HEK293 (cell line): ENCODE measurements at regions not wholly inside any gene's neighbourhood (a gene's known extent, or its start where the extent isn't known, plus 50 kb on each side); places are given as distances from the start of the nearest gene placed in this dataset.

Source experiments
- CTCF ChIP-seq: fragments of 450-650 bp; formaldehyde crosslinking; IDR thresholded peaks from 2 replicates; pipeline ENCODE4 v1.5.1; 2016; ENCODE audit warnings: missing biosample characterization, missing genetic modification characterization
- MYNN ChIP-seq: fragments of 450-650 bp; formaldehyde crosslinking; IDR thresholded peaks from 2 replicates; pipeline ENCODE4 v1.5.1; 2016; ENCODE audit warnings: missing biosample characterization, missing genetic modification characterization, borderline replicate concordance
- REST ChIP-seq: fragments of 450-650 bp; formaldehyde crosslinking; IDR thresholded peaks from 2 replicates; pipeline ENCODE4 v1.5.1; 2016; ENCODE audit warnings: missing biosample characterization, missing genetic modification characterization
- YY2 ChIP-seq: fragments of 450-650 bp; formaldehyde crosslinking; IDR thresholded peaks from 2 replicates; pipeline ENCODE4 v1.5.1; 2016; ENCODE audit warnings: missing biosample characterization, missing genetic modification characterization
- ZBTB7A ChIP-seq: fragments of 450-650 bp; formaldehyde crosslinking; IDR thresholded peaks from 2 replicates; pipeline ENCODE4 v1.5.1; 2016; ENCODE audit warnings: low read depth, missing biosample characterization, missing genetic modification characterization
- ZNF121 ChIP-seq: fragments of 450-650 bp; formaldehyde crosslinking; IDR thresholded peaks from 2 replicates; pipeline ENCODE4 v1.5.1; 2016; ENCODE audit warnings: missing biosample characterization, missing genetic modification characterization
- ZNF23 ChIP-seq: fragments of 450-650 bp; formaldehyde crosslinking; IDR thresholded peaks from 2 replicates; pipeline ENCODE4 v1.5.1; 2016; ENCODE audit warnings: missing biosample characterization, missing genetic modification characterization, borderline replicate concordance
- ZNF248 ChIP-seq: fragments of 450-650 bp; formaldehyde crosslinking; IDR thresholded peaks from 2 replicates; pipeline ENCODE4 v1.5.1; 2017; ENCODE audit warnings: missing biosample characterization, missing genetic modification characterization
- ZNF274 ChIP-seq, 2 experiments: fragments of 200-500 bp in 1 of 2; fragments of 450-650 bp in 1 of 2; sonication (Bioruptor generic) in 1 of 2; formaldehyde crosslinking in 1 of 2; IDR thresholded peaks; 2 replicates each; pipeline versions ENCODE4 v1.5.1 to v1.6.1; 2014 to 2016; ENCODE audit warnings: borderline replicate concordance in 1 of 2, inconsistent platforms in 1 of 2, low read length in 1 of 2, missing biosample characterization in 1 of 2, missing genetic modification characterization in 1 of 2
- ZNF560 ChIP-seq: fragments of 450-650 bp; formaldehyde crosslinking; IDR thresholded peaks from 2 replicates; pipeline ENCODE4 v1.5.1; 2017; ENCODE audit warnings: missing biosample characterization, missing genetic modification characterization, borderline replicate concordance
- ZNF670 ChIP-seq: fragments of 450-650 bp; formaldehyde crosslinking; IDR thresholded peaks from 2 replicates; pipeline ENCODE4 v1.5.1; 2016; ENCODE audit warnings: missing biosample characterization, missing genetic modification characterization, low read depth
- ZNF776 ChIP-seq: fragments of 450-650 bp; formaldehyde crosslinking; IDR thresholded peaks from 2 replicates; pipeline ENCODE4 v1.5.0; 2017; ENCODE audit warnings: missing biosample characterization, missing genetic modification characterization, borderline replicate concordance
- TF ChIP-seq, protein P1 (sequence below): fragments of 450-650 bp; formaldehyde crosslinking; IDR thresholded peaks from 2 replicates; pipeline ENCODE4 v1.5.1; 2016; ENCODE audit warnings: missing biosample characterization, missing genetic modification characterization

- TF ChIP-seq YY2 (no peak), ZNF274 (IDR thresholded peaks at IDR 0.05; ENCODE audit: low read length) (no peak), ZNF274 (tag by site-specific recombination; IDR thresholded peaks at IDR 0.05; ENCODE audit: borderline replicate concordance) (no peak), MYNN (tag by site-specific recombination) (no peak), CTCF (tag by site-specific recombination) (no peak), ZNF23 (tag by site-specific recombination) (no peak), ZNF248 (tag by site-specific recombination) (no peak), ZNF121 (tag by site-specific recombination) (no peak), ZNF560 (tag by site-specific recombination) (no peak), REST (tag by site-specific recombination) (no peak), ZNF776 (no peak), ZBTB7A (tag by site-specific recombination) (no peak), ZNF670 (tag by site-specific recombination) (no peak)
- TF ChIP-seq, protein P1, sequence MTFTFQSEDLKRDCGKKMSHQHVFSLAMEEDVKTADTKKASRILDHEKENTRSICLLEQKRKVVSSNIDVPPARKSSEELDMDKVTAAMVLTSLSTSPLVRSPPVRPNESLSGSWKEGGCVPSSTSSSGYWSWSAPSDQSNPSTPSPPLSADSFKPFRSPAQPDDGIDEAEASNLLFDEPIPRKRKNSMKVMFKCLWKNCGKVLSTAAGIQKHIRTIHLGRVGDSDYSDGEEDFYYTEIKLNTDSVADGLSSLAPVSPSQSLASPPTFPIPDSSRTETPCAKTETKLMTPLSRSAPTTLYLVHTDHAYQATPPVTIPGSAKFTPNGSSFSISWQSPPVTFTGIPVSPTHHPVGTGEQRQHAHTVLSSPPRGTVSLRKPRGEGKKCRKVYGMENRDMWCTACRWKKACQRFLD: no peak
Measured at GRCh38 chr1:217097819-217098218, 374.6 kb upstream of the ESRRG start.
